ENCODE measurements at regions not wholly inside any gene's neighbourhood (a gene's known extent, or its start where the extent isn't known, plus 50 kb on each side); places are given as distances from the start of the nearest gene placed in this dataset.

GRCh38 chr2:17069564-17069963 lies 403.9 kb upstream of the CYRIA start:
- no peaks in the 10 kb centered on the region for H3K9me3 ChIP-seq (ENCODE audit: insufficient read depth, low read length)
- H3K27ac ChIP-seq (ENCODE audit: low read depth, low read length): no peak overlapping the region
- no peak for TF ChIP-seq EZH2phosphoT487 (conservative IDR thresholded peaks at IDR 0.05; ENCODE audit: low read length)
- TF ChIP-seq, protein P1, sequence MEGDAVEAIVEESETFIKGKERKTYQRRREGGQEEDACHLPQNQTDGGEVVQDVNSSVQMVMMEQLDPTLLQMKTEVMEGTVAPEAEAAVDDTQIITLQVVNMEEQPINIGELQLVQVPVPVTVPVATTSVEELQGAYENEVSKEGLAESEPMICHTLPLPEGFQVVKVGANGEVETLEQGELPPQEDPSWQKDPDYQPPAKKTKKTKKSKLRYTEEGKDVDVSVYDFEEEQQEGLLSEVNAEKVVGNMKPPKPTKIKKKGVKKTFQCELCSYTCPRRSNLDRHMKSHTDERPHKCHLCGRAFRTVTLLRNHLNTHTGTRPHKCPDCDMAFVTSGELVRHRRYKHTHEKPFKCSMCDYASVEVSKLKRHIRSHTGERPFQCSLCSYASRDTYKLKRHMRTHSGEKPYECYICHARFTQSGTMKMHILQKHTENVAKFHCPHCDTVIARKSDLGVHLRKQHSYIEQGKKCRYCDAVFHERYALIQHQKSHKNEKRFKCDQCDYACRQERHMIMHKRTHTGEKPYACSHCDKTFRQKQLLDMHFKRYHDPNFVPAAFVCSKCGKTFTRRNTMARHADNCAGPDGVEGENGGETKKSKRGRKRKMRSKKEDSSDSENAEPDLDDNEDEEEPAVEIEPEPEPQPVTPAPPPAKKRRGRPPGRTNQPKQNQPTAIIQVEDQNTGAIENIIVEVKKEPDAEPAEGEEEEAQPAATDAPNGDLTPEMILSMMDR (IDR thresholded peaks at IDR 0.05; ENCODE audit: insufficient read depth, low read length, poor library complexity, severe bottlenecking): no peak
- no peak overlapping the region for H3K4me2 ChIP-seq (ENCODE audit: low read depth, low read length, poor library complexity, severe bottlenecking)
- no peaks in the 10 kb centered on the region for H3F3A ChIP-seq (ENCODE audit: insufficient read depth)
- no peak overlapping the region for H2AFZ ChIP-seq (ENCODE audit: low read depth, low read length, severe bottlenecking)
- H3K36me3 ChIP-seq (ENCODE audit: low read length): no peaks in the 10 kb centered on the region
- no peak overlapping the region for H3K9ac ChIP-seq (ENCODE audit: low read length)
- no peaks in the 10 kb centered on the region for H3K79me2 ChIP-seq (ENCODE audit: insufficient read depth, low read length)
- H3K4me3 ChIP-seq (ENCODE audit: insufficient read depth, low read length, poor library complexity, severe bottlenecking): no peak overlapping the region
- no peaks in the 10 kb centered on the region for H3K9me2 ChIP-seq (replicated peaks; ENCODE audit: insufficient read depth, low read length)
- no peaks in the 10 kb centered on the region for H4K20me1 ChIP-seq (ENCODE audit: low read depth, low read length)
- no peaks in the 10 kb centered on the region for H3K27me3 ChIP-seq (ENCODE audit: low read length)

- Histone ChIP-seq H3K9me3 (ENCODE audit: insufficient read depth, low read length) (no peaks in the 10 kb centered on the region), H2AFZ (ENCODE audit: low read depth, low read length, severe bottlenecking) (no peak overlapping the region), H3K79me2 (ENCODE audit: insufficient read depth, low read length) (no peaks in the 10 kb centered on the region), H3K9ac (ENCODE audit: low read length) (no peak overlapping the region), H3K36me3 (ENCODE audit: low read length) (no peaks in the 10 kb centered on the region), H3K27me3 (ENCODE audit: low read length) (no peaks in the 10 kb centered on the region), H3K27ac (ENCODE audit: low read depth, low read length) (no peak overlapping the region), H3F3A (ENCODE audit: insufficient read depth) (no peaks in the 10 kb centered on the region), H3K9me2 (replicated peaks; ENCODE audit: insufficient read depth, low read length) (no peaks in the 10 kb centered on the region), H3K4me3 (ENCODE audit: insufficient read depth, low read length, poor library complexity, severe bottlenecking) (no peak overlapping the region), H4K20me1 (ENCODE audit: low read depth, low read length) (no peaks in the 10 kb centered on the region), H3K4me2 (ENCODE audit: low read depth, low read length, poor library complexity, severe bottlenecking) (no peak overlapping the region)
- TF ChIP-seq, protein P1 (IDR thresholded peaks at IDR 0.05; ENCODE audit: insufficient read depth, low read length, poor library complexity, severe bottlenecking): no peak
- TF ChIP-seq EZH2phosphoT487 (conservative IDR thresholded peaks at IDR 0.05; ENCODE audit: low read length): no peak
Observed at GRCh38 chr2:17068021-17068420, 402.4 kb upstream of the CYRIA start.

DNA sequence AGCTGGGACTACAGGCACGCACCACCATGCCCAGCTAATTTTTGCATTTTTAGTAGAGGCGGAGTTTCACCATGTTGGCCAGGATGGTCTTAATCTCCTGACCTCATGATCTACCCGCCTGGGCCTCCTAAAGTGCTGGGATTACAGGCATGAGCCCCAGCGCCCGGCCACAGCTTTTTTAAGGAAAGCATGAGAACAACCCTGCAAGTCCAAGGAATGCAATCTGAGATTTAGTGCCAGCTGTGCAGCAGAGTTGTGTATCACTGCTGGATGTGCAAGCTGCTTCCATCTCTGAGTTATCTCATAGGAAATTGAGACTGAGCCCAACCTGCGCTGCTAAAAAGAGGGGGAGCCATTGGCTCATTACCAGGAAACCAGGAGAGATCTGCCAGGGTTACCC lies 399.9 kb upstream of the CYRIA start:
- Histone ChIP-seq H2AFZ (ENCODE audit: low read depth, low read length, severe bottlenecking) (no peak overlapping the region), H3K9me2 (replicated peaks; ENCODE audit: insufficient read depth, low read length) (no peaks in the 10 kb centered on the region), H3K27me3 (ENCODE audit: low read length) (no peaks in the 10 kb centered on the region), H3K9me3 (ENCODE audit: insufficient read depth, low read length) (no peaks in the 10 kb centered on the region), H3K9ac (ENCODE audit: low read length) (no peak overlapping the region), H4K20me1 (ENCODE audit: low read depth, low read length) (no peaks in the 10 kb centered on the region), H3F3A (ENCODE audit: insufficient read depth) (no peaks in the 10 kb centered on the region), H3K36me3 (ENCODE audit: low read length) (no peaks in the 10 kb centered on the region), H3K79me2 (ENCODE audit: insufficient read depth, low read length) (no peaks in the 10 kb centered on the region), H3K27ac (ENCODE audit: low read depth, low read length) (no peak overlapping the region), H3K4me2 (ENCODE audit: low read depth, low read length, poor library complexity, severe bottlenecking) (no peak overlapping the region), H3K4me3 (ENCODE audit: insufficient read depth, low read length, poor library complexity, severe bottlenecking) (no peak overlapping the region)
- no peak for TF ChIP-seq EZH2phosphoT487 (conservative IDR thresholded peaks at IDR 0.05; ENCODE audit: low read length)
- TF ChIP-seq, protein P1 (IDR thresholded peaks at IDR 0.05; ENCODE audit: insufficient read depth, low read length, poor library complexity, severe bottlenecking): no peak

Data from SU-DHL-6 (cell line).